Panc1 (cell line): ENCODE measurements at regions not wholly inside any gene's neighbourhood (a gene's known extent, or its start where the extent isn't known, plus 50 kb on each side); places are given as distances from the start of the nearest gene placed in this dataset.

ENCODE experiments used
- TF ChIP-seq, protein P1 (sequence below): fragments of 450-650 bp; IDR thresholded peaks from 2 replicates; pipeline ENCODE4 v1.5.1; 2017; ENCODE audit warnings: mild to moderate bottlenecking
- TF ChIP-seq, protein P2 (sequence below), 2 experiments: IDR thresholded peaks; 2 replicates each; pipeline ENCODE4 v1.6.1; 2011 to 2012; ENCODE audit warnings: low read depth in 2 of 2, control low read depth in 1 of 2, low read length in 1 of 2, mild to moderate bottlenecking in 1 of 2, moderate library complexity in 1 of 2; ENCODE audit not compliant: insufficient read depth in 1 of 2

GRCh38 chr7:1361016-1361755 lies 98.1 kb downstream of the MICALL2 start:
- TF ChIP-seq, protein P1, sequence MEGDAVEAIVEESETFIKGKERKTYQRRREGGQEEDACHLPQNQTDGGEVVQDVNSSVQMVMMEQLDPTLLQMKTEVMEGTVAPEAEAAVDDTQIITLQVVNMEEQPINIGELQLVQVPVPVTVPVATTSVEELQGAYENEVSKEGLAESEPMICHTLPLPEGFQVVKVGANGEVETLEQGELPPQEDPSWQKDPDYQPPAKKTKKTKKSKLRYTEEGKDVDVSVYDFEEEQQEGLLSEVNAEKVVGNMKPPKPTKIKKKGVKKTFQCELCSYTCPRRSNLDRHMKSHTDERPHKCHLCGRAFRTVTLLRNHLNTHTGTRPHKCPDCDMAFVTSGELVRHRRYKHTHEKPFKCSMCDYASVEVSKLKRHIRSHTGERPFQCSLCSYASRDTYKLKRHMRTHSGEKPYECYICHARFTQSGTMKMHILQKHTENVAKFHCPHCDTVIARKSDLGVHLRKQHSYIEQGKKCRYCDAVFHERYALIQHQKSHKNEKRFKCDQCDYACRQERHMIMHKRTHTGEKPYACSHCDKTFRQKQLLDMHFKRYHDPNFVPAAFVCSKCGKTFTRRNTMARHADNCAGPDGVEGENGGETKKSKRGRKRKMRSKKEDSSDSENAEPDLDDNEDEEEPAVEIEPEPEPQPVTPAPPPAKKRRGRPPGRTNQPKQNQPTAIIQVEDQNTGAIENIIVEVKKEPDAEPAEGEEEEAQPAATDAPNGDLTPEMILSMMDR = no peak
- TF ChIP-seq, protein P2, sequence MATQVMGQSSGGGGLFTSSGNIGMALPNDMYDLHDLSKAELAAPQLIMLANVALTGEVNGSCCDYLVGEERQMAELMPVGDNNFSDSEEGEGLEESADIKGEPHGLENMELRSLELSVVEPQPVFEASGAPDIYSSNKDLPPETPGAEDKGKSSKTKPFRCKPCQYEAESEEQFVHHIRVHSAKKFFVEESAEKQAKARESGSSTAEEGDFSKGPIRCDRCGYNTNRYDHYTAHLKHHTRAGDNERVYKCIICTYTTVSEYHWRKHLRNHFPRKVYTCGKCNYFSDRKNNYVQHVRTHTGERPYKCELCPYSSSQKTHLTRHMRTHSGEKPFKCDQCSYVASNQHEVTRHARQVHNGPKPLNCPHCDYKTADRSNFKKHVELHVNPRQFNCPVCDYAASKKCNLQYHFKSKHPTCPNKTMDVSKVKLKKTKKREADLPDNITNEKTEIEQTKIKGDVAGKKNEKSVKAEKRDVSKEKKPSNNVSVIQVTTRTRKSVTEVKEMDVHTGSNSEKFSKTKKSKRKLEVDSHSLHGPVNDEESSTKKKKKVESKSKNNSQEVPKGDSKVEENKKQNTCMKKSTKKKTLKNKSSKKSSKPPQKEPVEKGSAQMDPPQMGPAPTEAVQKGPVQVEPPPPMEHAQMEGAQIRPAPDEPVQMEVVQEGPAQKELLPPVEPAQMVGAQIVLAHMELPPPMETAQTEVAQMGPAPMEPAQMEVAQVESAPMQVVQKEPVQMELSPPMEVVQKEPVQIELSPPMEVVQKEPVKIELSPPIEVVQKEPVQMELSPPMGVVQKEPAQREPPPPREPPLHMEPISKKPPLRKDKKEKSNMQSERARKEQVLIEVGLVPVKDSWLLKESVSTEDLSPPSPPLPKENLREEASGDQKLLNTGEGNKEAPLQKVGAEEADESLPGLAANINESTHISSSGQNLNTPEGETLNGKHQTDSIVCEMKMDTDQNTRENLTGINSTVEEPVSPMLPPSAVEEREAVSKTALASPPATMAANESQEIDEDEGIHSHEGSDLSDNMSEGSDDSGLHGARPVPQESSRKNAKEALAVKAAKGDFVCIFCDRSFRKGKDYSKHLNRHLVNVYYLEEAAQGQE (IDR thresholded peaks at IDR 0.05; ENCODE audit: insufficient read depth in 1 of 2, low read depth in 2 of 2, low read length in 1 of 2) = no peak
